Suppressor macrophage treated with lipopolysaccharide for 1 hour (primary cell): ENCODE measurements at regions not wholly inside any gene's neighbourhood (a gene's known extent, or its start where the extent isn't known, plus 50 kb on each side); places are given as distances from the start of the nearest gene placed in this dataset.
A peak's percentile ranks its signal among the peaks of the same experiment; 100 is the strongest.
"Not testable (repeated sequence)": the region's sequence is repeated elsewhere in the genome, so short reads cannot be mapped to it uniquely, and the experiment has no call there.

Source experiments
- DNase-seq, 3 donors: peaks; one replicate each; pipeline ENCODE4 v3.0.0-alpha.2; 2020 to 2022

- DNase-seq, result no peak
Observed at GRCh38 chr5:5925191-5925590, 453.2 kb downstream of the MED10 start.

- no peak for DNase-seq
Observed at GRCh38 chr5:5919411-5919810, 458.9 kb downstream of the MED10 start.

GRCh38 chr5:5906778-5907177, 471.6 kb downstream of the MED10 start:
- DNase-seq, result no peak

GRCh38 chr5:5905186-5905585, 473.2 kb downstream of the MED10 start:
- no peak for DNase-seq

- DNase-seq, result no peak
Observed at GRCh38 chr5:5904113-5904512, 474.2 kb downstream of the MED10 start.

DNA sequence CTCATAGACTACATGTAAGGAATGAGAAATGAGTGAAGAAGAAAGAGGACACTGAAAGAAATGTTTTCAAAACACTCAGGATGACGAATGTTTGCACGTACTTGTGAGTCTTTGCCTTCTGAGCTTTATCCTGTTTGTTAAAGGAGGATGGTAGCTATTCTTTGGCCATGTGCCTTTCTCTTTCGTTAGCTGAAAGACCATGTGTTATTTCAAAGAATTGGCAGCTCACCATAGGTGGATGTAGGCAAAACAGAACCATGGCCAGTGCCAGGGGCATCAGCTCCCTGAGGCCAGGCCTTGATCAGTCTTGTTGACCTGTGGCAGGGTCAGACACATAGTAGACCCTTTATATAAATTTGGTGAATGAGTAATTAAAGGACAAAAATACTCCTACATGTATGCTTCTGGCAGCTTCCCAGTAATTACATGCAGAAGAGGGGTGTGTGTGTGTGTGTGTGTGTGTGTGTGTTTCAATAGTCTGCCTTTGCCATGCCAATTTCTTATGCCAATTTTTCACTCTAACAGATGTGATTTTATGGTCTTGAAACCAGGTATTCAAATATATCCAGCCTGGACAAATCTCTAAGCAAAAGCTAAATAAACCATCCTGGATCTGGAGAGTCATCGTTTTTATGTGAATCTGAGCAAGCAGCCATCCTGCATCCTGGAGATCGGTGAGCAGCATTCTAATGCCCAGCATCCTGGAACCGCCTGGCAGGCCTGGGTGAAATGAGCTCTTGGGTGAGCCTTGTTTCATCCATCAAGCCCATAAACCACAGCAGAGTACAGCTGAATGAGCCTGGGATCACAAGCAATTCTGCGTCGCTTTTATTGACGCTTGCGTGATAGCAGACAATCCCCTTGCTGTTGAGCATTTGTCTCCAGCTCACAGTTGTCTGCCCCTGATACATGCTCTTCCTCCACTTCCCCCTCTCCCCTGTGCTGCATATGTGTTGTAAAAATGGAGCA, 475.4 kb downstream of the MED10 start:
- DNase-seq, result no peak

DNA sequence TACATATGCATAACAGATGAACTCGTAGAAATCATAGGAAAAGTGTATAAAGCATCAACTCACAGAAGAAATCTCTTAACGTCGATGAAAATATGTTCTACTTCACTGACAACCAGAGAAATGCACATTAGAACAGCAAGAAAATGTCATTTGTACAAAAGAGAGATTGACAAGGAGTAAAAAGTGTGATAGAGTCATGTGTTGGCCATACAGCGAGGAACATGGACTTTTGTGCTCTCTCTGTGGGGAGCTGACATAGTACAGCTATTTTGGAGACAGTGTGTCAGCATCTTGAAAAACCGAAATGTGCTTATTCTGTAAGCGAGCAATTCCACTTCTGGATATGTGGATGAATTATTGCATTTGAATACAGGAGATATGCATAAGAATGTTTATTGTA, 477.9 kb downstream of the ICE1 start:
- DNase-seq, result no peak

DNA sequence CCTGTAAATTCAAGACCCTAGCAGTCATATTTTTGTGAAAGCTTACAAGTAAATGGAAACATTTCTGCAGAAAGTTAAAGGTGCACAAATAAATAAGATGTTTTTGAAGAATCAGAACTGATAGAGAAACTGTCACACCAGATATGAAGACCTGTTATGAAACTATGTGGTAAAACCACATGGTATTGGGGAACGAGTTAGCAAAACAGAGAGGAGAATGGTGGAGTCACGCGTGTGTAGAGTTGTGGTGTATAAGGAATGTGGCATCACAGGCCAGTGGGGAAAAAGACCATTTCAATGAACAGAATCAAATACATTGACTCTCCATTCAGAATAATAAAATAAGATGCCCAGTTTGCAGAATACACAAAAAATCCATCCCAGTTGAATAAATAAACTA, 477.2 kb downstream of the ICE1 start:
- no peak for DNase-seq

- no peak for DNase-seq
Observed at GRCh38 chr5:5888284-5888683, 465.8 kb downstream of the ICE1 start.

DNA sequence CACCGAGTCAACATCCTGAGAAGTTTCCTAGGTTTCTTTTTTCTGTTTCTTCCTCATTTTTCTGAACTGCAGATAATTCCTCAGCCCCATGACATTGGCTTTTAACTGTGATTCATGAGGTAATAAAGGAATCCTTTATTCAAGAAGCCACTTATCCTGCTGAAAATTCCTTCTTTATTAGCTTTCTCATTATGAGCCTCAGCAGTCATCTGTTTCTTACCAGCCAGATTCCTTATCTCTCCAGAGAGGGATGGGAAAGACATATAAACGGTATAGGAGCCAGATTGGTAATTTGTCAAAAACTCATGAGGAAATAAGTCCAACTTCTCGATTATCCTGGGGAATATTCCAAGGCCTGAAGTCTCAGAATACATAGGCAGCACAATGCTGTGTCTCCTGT, 465.4 kb downstream of the ICE1 start:
- DNase-seq, result no peak

- peak in 1 of 3 donors; percentile 12 for DNase-seq
Observed at GRCh38 chr5:5886812-5887486, 464.5 kb downstream of the ICE1 start.

GRCh38 chr5:5886353-5886752, 463.9 kb downstream of the ICE1 start:
- no peak for DNase-seq

DNA sequence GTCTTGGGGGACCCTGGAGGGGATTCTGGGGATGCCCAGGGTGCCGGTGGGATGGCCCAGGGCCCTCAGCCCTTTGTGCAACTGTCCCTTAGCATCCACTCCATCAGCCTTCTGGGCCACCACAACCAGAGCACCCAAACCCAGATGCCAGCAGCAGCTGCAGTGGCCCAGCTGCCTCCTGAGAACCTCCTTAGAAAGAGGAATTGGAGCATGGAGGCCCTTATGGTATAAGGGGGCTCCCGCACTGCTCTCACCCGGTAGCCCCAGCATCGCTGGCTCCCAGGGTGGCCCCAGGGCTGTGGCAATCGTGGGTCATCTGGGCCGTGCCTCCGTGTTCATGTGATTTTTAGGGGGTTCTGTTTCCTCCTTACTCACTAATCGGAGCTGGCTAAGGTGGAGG, 463.3 kb downstream of the ICE1 start:
- DNase-seq, result no peak

GRCh38 chr5:5884593-5884992, 462.1 kb downstream of the ICE1 start:
- DNase-seq, result no peak

DNA sequence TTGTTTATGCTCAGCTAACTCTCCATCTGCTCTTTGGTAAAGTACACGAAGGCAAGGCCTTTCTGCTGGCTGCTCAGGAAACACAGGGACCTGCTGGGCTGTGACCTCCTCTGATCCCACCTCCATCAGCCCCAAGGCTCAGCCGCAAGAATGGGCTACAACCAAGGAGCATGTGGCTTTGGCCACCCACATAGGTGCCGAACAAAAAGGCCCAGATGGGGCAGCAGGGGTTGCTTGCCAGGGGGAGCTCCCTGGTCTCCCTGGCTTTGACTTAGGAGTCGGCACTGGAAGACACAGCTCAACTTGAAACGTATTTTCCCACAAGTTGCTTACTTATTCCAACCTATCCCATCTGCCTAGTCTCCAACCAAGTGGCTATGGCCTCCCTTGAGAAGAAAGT, 461.1 kb downstream of the ICE1 start:
- DNase-seq, result no peak

DNA sequence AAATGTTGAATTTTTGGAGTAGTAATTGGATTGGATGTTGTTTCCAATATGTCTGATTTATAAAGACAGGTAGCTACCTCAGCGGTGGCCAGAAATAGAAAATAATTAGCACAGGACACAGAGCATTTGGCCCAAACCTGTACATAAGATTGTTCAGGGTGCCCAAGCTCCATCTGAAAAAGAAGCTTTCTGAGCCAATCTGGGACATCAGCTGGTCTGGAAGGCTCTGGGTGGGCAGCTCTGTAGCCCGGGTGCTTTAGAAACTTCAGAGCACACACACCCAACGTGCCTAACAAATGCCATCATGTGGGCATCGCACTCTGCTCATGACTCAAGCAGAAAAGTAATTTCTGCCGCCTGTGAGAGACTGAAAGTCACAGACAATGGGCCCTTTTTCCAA, 460.7 kb downstream of the ICE1 start:
- no peak for DNase-seq

GRCh38 chr5:5882706-5883105, 460.2 kb downstream of the ICE1 start:
- no peak for DNase-seq

GRCh38 chr5:5881294-5881693, 458.8 kb downstream of the ICE1 start:
- no peak for DNase-seq

- no peak for DNase-seq
Observed at GRCh38 chr5:5880077-5880763, 457.7 kb downstream of the ICE1 start.

DNA sequence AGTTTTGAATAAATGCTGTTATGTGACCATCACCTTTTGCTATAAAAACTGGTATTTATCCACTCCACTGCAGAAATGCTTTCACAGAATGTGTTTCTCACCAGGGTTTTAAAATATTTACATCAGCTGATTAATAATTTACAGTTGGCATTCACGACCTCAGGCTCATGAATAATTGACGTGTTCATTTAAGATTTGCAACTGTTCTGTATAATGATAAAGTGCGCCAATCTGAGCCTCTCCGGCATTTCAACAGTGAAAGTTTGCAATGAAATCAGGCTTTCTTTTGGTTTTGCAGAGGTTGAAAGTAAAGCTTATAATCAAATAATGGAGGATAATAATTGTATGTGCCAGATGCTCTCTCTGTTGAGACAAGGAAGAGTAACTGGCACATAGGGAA, 434.9 kb downstream of the ICE1 start:
- DNase-seq, result no peak

DNA sequence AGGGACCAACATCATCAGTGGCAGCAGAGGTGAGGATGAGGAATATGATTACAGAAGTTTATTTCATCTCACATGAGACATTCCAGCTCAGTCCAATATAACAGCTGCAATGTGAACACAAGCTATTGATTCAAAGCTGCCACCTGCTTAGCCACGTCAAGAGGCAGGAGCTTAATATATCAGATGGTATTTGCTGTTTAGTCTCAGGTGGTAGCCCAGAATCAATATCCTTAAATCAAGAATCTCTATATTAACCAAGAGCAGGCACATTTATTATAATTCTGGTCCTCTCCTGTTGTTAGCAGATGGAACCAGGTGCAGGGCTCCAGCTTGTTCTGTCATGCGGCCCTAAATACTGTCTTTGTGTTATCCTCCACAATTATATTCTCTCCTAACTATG, 431.6 kb downstream of the ICE1 start:
- no peak for DNase-seq

- DNase-seq, result no peak
Observed at GRCh38 chr5:5838493-5838892, 416.0 kb downstream of the ICE1 start.

DNA sequence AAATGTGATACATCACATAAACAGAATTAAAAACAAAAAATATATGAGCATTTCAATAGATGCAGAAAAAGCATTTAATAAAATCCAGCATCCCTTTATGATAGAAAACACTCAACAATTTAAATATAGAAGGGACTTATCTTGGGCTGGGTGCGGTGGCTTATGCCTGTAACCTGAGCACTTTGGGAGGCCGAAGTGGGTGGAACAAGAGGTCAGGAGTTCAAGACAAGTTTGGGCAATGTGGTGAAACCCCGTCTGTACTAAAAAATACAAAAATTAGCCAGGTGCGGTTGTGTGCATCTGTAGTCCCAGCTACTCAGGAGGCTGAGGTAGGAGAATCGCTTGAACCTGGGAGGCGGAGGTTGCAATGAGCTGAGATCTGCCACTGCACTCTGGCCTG, 409.1 kb downstream of the ICE1 start:
- DNase-seq, result not testable (repeated sequence)

GRCh38 chr5:5828619-5829018, 406.1 kb downstream of the ICE1 start:
- no peak for DNase-seq
